ENCODE measurements at regions not wholly inside any gene's neighbourhood (a gene's known extent, or its start where the extent isn't known, plus 50 kb on each side); places are given as distances from the start of the nearest gene placed in this dataset.

- no peak overlapping the region for H3K9ac ChIP-seq (ENCODE audit: low read depth, low read length)
- no peaks in the 10 kb centered on the region for H3K9me3 ChIP-seq (replicated peaks; ENCODE audit: low read length)
- no peaks in the 10 kb centered on the region for H3K27me3 ChIP-seq (ENCODE audit: control insufficient read depth, insufficient read depth, low read length)
- H3K4me1 ChIP-seq (ENCODE audit: control insufficient read depth, insufficient read depth, low read length): peaks cover 19% of the 10 kb centered on the region
- no peaks in the 10 kb centered on the region for H3K36me3 ChIP-seq (ENCODE audit: insufficient read depth, low read length)
- H3K4me3 ChIP-seq (ENCODE audit: low read length): no peak overlapping the region
- no peak overlapping the region for H3K4me2 ChIP-seq (ENCODE audit: low read length)
Measured at GRCh38 chrX:9148615-9149399, 114.9 kb upstream of the FAM9B start.

GRCh38 chrX:9149501-9150245 is 115.7 kb upstream of the FAM9B start:
- no peak overlapping the region for H3K4me2 ChIP-seq (ENCODE audit: low read length)
- no peak overlapping the region for H3K4me3 ChIP-seq (ENCODE audit: low read length)
- no peaks in the 10 kb centered on the region for H3K27me3 ChIP-seq (ENCODE audit: control insufficient read depth, insufficient read depth, low read length)
- no peak overlapping the region for H3K9ac ChIP-seq (ENCODE audit: low read depth, low read length)
- H3K4me1 ChIP-seq (ENCODE audit: control insufficient read depth, insufficient read depth, low read length): peaks cover 19% of the 10 kb centered on the region
- H3K9me3 ChIP-seq (replicated peaks; ENCODE audit: low read length): no peaks in the 10 kb centered on the region
- H3K36me3 ChIP-seq (ENCODE audit: insufficient read depth, low read length): no peaks in the 10 kb centered on the region

GRCh38 chrX:9151772-9152307 is 117.9 kb upstream of the FAM9B start:
- Histone ChIP-seq H3K27me3 (ENCODE audit: control insufficient read depth, insufficient read depth, low read length) (no peaks in the 10 kb centered on the region), H3K4me1 (ENCODE audit: control insufficient read depth, insufficient read depth, low read length) (peaks cover 19% of the 10 kb centered on the region), H3K4me3 (ENCODE audit: low read length) (no peak overlapping the region), H3K36me3 (ENCODE audit: insufficient read depth, low read length) (no peaks in the 10 kb centered on the region), H3K9ac (ENCODE audit: low read depth, low read length) (no peak overlapping the region), H3K4me2 (ENCODE audit: low read length) (no peak overlapping the region), H3K9me3 (replicated peaks; ENCODE audit: low read length) (no peaks in the 10 kb centered on the region)

DNA sequence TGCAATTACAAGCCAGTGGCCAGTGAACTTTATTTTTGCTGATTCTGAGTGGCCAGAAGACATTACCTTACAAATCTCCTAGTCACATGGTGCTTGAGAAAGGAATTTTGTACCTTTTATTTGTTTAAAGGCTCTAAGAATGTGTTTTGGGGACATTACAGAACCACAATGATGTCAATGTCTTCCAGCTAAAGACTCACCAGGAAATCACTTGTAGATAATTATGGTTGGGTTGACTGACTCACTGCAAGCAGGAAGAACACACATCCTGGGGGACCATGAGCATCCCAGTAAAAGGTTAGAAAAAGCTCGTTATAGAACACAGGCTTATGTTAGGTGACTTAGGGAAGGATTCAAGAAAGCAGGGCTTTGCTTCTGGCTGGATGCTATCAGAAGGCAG is 119.4 kb upstream of the FAM9B start:
- Histone ChIP-seq H3K4me3 (ENCODE audit: low read length) (no peak overlapping the region), H3K4me2 (ENCODE audit: low read length) (no peak overlapping the region), H3K9ac (ENCODE audit: low read depth, low read length) (no peak overlapping the region), H3K36me3 (ENCODE audit: insufficient read depth, low read length) (no peaks in the 10 kb centered on the region), H3K9me3 (replicated peaks; ENCODE audit: low read length) (no peaks in the 10 kb centered on the region), H3K27me3 (ENCODE audit: control insufficient read depth, insufficient read depth, low read length) (no peaks in the 10 kb centered on the region), H3K4me1 (ENCODE audit: control insufficient read depth, insufficient read depth, low read length) (peaks cover 19% of the 10 kb centered on the region)

GRCh38 chrX:9158611-9159010 is 124.7 kb upstream of the FAM9B start:
- no peaks in the 10 kb centered on the region for H3K27me3 ChIP-seq (ENCODE audit: control insufficient read depth, insufficient read depth, low read length)
- H3K9ac ChIP-seq (ENCODE audit: low read depth, low read length): no peak overlapping the region
- H3K9me3 ChIP-seq (replicated peaks; ENCODE audit: low read length): no peaks in the 10 kb centered on the region
- no peaks in the 10 kb centered on the region for H3K36me3 ChIP-seq (ENCODE audit: insufficient read depth, low read length)
- H3K4me1 ChIP-seq (ENCODE audit: control insufficient read depth, insufficient read depth, low read length): peaks cover 6% of the 10 kb centered on the region
- no peak overlapping the region for H3K4me2 ChIP-seq (ENCODE audit: low read length)
- H3K4me3 ChIP-seq (ENCODE audit: low read length): no peak overlapping the region

DNA sequence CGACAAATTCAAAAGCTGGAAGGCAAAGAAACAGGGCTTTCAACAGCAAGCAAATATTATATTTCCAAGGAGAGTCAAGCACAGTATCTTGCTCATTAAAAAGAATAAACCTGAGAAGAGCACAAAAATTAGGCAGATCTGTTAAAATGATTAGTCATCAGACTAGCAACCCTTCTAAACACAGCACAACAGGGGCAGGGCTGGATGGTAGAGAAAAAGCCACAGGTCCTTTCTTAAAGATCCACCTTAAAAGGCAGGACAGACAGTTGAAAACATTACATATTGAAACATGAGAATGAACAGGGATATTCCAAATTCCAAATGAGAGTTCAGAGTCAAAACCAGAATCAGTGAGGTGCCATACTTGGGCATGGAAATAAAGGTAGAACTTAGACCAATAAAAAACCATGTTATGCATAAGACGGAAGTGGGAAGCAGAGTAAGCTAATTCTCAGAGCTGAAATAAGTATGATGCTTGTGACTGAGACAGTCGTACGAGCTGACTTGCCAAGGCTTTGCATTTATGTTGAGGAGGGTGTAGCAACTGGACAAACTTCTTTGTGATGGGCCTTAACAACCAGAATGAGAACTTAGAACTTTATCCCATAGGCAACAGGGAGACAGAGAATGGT is 126.9 kb upstream of the FAM9B start:
- H3K4me1 ChIP-seq (ENCODE audit: control insufficient read depth, insufficient read depth, low read length): peaks cover 16% of the 10 kb centered on the region
- H3K4me3 ChIP-seq (ENCODE audit: low read length): no peak overlapping the region
- H3K27me3 ChIP-seq (ENCODE audit: control insufficient read depth, insufficient read depth, low read length): no peaks in the 10 kb centered on the region
- H3K36me3 ChIP-seq (ENCODE audit: insufficient read depth, low read length): no peaks in the 10 kb centered on the region
- H3K9me3 ChIP-seq (replicated peaks; ENCODE audit: low read length): no peaks in the 10 kb centered on the region
- no peak overlapping the region for H3K9ac ChIP-seq (ENCODE audit: low read depth, low read length)
- H3K4me2 ChIP-seq (ENCODE audit: low read length): no peak overlapping the region

GRCh38 chrX:9162698-9163097 is 128.8 kb upstream of the FAM9B start:
- no peaks in the 10 kb centered on the region for H3K27me3 ChIP-seq (ENCODE audit: control insufficient read depth, insufficient read depth, low read length)
- no peaks in the 10 kb centered on the region for H3K36me3 ChIP-seq (ENCODE audit: insufficient read depth, low read length)
- no peak overlapping the region for H3K4me2 ChIP-seq (ENCODE audit: low read length)
- peaks cover 23% of the 10 kb centered on the region for H3K4me1 ChIP-seq (ENCODE audit: control insufficient read depth, insufficient read depth, low read length)
- H3K9ac ChIP-seq (ENCODE audit: low read depth, low read length): no peak overlapping the region
- H3K9me3 ChIP-seq (replicated peaks; ENCODE audit: low read length): no peaks in the 10 kb centered on the region
- no peak overlapping the region for H3K4me3 ChIP-seq (ENCODE audit: low read length)

DNA sequence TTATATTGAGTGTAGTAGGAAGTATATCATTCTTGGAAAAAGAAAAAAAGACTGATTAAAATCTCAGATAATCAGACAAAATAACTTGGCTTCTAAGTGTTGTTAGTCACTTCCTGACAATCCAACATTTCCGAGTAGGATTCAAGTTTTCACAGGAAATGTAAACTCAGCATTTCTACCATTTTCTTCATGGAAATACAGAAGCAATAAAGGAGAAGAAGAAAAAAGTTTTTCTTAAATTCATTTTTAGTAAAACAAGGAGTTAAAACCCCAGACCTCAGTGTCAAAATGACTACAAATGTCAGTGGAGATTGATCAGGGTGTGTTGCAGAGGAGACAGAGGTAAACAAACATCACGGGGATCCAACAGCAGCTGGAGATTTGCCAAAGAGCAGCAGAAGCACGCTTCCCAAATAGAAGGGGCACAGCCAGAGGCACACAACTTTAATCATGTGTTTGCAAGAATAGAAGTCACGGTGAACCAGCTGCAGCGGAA is 129.3 kb upstream of the FAM9B start:
- H3K9ac ChIP-seq (ENCODE audit: low read depth, low read length): no peak overlapping the region
- H3K27me3 ChIP-seq (ENCODE audit: control insufficient read depth, insufficient read depth, low read length): no peaks in the 10 kb centered on the region
- H3K4me1 ChIP-seq (ENCODE audit: control insufficient read depth, insufficient read depth, low read length): peaks cover 23% of the 10 kb centered on the region
- peak overlapping the region; percentile 43 for H3K4me2 ChIP-seq (ENCODE audit: low read length)
- no peaks in the 10 kb centered on the region for H3K9me3 ChIP-seq (replicated peaks; ENCODE audit: low read length)
- H3K36me3 ChIP-seq (ENCODE audit: insufficient read depth, low read length): no peaks in the 10 kb centered on the region
- H3K4me3 ChIP-seq (ENCODE audit: low read length): no peak overlapping the region

GRCh38 chrX:9164086-9164485 is 130.2 kb upstream of the FAM9B start:
- Histone ChIP-seq H3K4me2 (ENCODE audit: low read length) (no peak overlapping the region), H3K27me3 (ENCODE audit: control insufficient read depth, insufficient read depth, low read length) (no peaks in the 10 kb centered on the region), H3K9me3 (replicated peaks; ENCODE audit: low read length) (no peaks in the 10 kb centered on the region), H3K4me3 (ENCODE audit: low read length) (no peak overlapping the region), H3K9ac (ENCODE audit: low read depth, low read length) (no peak overlapping the region), H3K36me3 (ENCODE audit: insufficient read depth, low read length) (no peaks in the 10 kb centered on the region), H3K4me1 (ENCODE audit: control insufficient read depth, insufficient read depth, low read length) (peaks cover 23% of the 10 kb centered on the region)

- Histone ChIP-seq H3K9me3 (replicated peaks; ENCODE audit: low read length) (no peaks in the 10 kb centered on the region), H3K9ac (ENCODE audit: low read depth, low read length) (no peak overlapping the region), H3K4me2 (ENCODE audit: low read length) (no peak overlapping the region), H3K27me3 (ENCODE audit: control insufficient read depth, insufficient read depth, low read length) (no peaks in the 10 kb centered on the region), H3K4me3 (ENCODE audit: low read length) (no peak overlapping the region), H3K36me3 (ENCODE audit: insufficient read depth, low read length) (no peaks in the 10 kb centered on the region), H3K4me1 (ENCODE audit: control insufficient read depth, insufficient read depth, low read length) (peaks cover 23% of the 10 kb centered on the region)
Measured at GRCh38 chrX:9164533-9165426, 130.9 kb upstream of the FAM9B start.

DNA sequence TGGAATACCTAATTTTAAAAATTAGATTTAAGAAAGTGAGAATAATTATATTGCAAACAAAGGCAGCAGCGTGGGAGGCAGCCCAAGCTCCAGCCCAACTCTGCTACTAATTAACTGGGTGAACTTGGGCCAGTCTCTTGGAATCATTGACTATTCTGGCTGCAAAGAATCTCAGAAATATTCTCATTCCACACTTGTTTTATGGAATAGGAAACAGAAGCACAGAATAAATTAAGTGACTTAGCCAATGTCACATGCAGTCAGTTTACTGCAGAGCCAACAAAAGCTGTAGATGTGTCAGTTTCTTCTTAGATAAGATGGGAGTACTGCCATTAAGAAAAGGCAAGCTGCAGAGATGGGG is 132.6 kb upstream of the FAM9B start:
- peaks cover 23% of the 10 kb centered on the region for H3K4me1 ChIP-seq (ENCODE audit: control insufficient read depth, insufficient read depth, low read length)
- no peaks in the 10 kb centered on the region for H3K9me3 ChIP-seq (replicated peaks; ENCODE audit: low read length)
- no peak overlapping the region for H3K4me2 ChIP-seq (ENCODE audit: low read length)
- H3K4me3 ChIP-seq (ENCODE audit: low read length): no peak overlapping the region
- no peaks in the 10 kb centered on the region for H3K27me3 ChIP-seq (ENCODE audit: control insufficient read depth, insufficient read depth, low read length)
- no peaks in the 10 kb centered on the region for H3K36me3 ChIP-seq (ENCODE audit: insufficient read depth, low read length)
- no peak overlapping the region for H3K9ac ChIP-seq (ENCODE audit: low read depth, low read length)
